Esophagus squamous epithelium (tissue), 4 donors: ENCODE measurements at regions not wholly inside any gene's neighbourhood (a gene's known extent, or its start where the extent isn't known, plus 50 kb on each side); places are given as distances from the start of the nearest gene placed in this dataset.

Source experiments
- CTCF ChIP-seq, 6 experiments: fragments of 450-650 bp in 4 of 6; fragments of 200-600 bp in 2 of 6; sonication (generic) in 2 of 6; IDR thresholded peaks; one replicate each; pipeline ENCODE4 v1.5.1; 2016 to 2019; ENCODE audit warnings: antibody characterized with exemption in 6 of 6, mild to moderate bottlenecking in 4 of 6, moderate library complexity in 4 of 6
- POLR2A ChIP-seq, 4 donors: fragments of 450-650 bp; IDR thresholded peaks; one replicate each; pipeline ENCODE4 v1.6.1; 2017; ENCODE audit warnings: antibody characterized with exemption in 4 of 4, mild to moderate bottlenecking in 4 of 4, moderate library complexity in 3 of 4

- TF ChIP-seq POLR2A (IDR thresholded peaks at IDR 0.05), result no peak
- TF ChIP-seq CTCF (IDR thresholded peaks at IDR 0.05), result no peak
Observed at GRCh38 chr11:103582351-103582909, 454.0 kb upstream of the DDI1 start.
